ENCODE measurements at regions not wholly inside any gene's neighbourhood (a gene's known extent, or its start where the extent isn't known, plus 50 kb on each side); places are given as distances from the start of the nearest gene placed in this dataset.

DNA sequence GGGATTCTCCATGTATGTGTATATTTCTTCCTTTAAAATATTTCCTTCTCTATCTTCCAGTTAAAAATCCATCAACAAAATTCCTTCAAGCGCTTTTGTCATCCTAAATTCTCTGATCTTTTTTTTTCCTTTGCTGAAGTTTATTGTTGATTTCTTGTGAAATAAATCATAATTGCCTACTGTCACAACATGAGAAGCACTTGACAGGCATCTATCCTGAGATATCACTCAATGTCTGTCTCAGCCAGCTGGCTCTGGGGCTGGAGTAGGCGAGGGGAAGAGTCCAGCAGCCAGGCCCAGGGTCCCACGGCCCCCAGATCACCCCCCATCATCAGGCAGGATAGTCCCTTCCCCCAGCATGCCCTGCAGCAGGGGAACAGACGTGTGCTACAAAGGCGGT, 109.0 kb upstream of the TLE3 start:
- TF ChIP-seq ZNF274 (IDR thresholded peaks at IDR 0.05; ENCODE audit: low read depth, low read length): no peak
- no peak for TF ChIP-seq YY1 (IDR thresholded peaks at IDR 0.05; ENCODE audit: insufficient read depth, insufficient read length)
- no peak for TF ChIP-seq SUZ12 (IDR thresholded peaks at IDR 0.05; ENCODE audit: extremely low read depth, insufficient read depth, insufficient read length)

All from NT2/D1 (cell line).